Nephron progenitor cell (in vitro differentiated cells): ENCODE measurements at regions not wholly inside any gene's neighbourhood (a gene's known extent, or its start where the extent isn't known, plus 50 kb on each side); places are given as distances from the start of the nearest gene placed in this dataset.

Experiments used
- DNase-seq: peaks from one replicate; pipeline ENCODE4 v3.0.0; 2021
- H3K27ac Mint-ChIP-seq: 2 replicates; pipeline ENCODE4 v1.8.0; 2021; ENCODE audit warnings: mild to moderate bottlenecking, moderate library complexity, mixed read lengths
- H3K27me3 Mint-ChIP-seq: 2 replicates; pipeline ENCODE4 v1.8.0; 2021; ENCODE audit warnings: mild to moderate bottlenecking, low read depth, mixed read lengths; ENCODE audit not compliant: poor library complexity
- H3K36me3 Mint-ChIP-seq: 2 replicates; pipeline ENCODE4 v1.8.0; 2021; ENCODE audit warnings: low read depth, mixed read lengths
- H3K4me1 Mint-ChIP-seq: 2 replicates; pipeline ENCODE4 v1.8.0; 2021; ENCODE audit warnings: mixed read lengths
- H3K4me3 Mint-ChIP-seq: 2 replicates; pipeline ENCODE4 v1.8.0; 2021; ENCODE audit warnings: mild to moderate bottlenecking, moderate library complexity, mixed read lengths
- H3K9me3 Mint-ChIP-seq: 2 replicates; pipeline ENCODE4 v1.8.0; 2021; ENCODE audit warnings: mild to moderate bottlenecking, moderate library complexity, mixed read lengths
- TF ChIP-seq, protein P1 (sequence below): fragments of 200-600 bp; sonication (generic); IDR thresholded peaks from 2 replicates; pipeline ENCODE4 v1.5.0; 2021; ENCODE audit warnings: antibody characterized with exemption

DNA sequence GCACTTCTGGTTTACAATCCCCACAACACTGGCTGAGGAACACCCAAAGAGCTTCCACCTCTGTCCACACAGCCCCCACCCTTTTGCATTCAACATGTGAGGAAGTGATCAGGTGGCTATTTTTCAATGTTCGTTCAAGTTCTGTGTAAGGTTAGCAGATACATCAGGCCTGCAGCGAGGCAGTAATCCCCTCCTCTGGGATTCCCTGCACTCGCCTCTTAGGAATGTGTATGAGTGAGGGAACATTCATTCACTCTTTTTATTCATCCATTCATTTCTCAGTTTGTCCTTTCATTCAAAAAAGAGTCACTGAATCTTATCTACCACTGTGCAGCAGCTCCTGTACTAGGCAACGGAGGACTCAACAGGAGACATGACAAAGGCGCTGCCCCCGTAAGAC, 236.4 kb upstream of the PRDM1 start:
- Mint-ChIP-seq H3K36me3 (no peaks in the 10 kb centered on the region), H3K9me3 (peaks cover 8% of the 10 kb centered on the region)

DNA sequence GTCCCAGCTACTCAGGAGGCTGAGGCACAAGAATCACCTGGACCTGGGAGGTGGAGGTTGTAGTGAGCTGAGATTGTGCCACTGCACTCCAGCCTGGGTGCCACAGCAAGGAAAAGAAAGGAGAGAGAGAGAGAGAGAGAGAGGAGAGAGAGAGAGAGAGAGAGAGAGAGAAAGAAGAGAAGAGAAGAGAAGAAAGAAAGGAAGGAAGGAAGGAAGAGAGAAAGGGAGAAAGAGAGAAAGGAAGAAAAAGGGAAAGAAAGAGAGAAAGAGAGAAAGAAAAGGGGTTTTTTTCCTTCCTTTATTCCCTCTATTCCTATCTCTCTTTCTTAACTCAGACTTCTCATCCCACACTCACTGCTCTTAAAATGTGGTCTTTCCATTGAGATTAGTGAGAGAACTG, 238.7 kb upstream of the PRDM1 start:
- peaks cover 4% of the 10 kb centered on the region for H3K9me3 Mint-ChIP-seq
- no peaks in the 10 kb centered on the region for H3K36me3 Mint-ChIP-seq
- H3K4me3 Mint-ChIP-seq, result no peak overlapping the region
- no peak for DNase-seq
- H3K4me1 Mint-ChIP-seq, result peaks cover 25% of the 10 kb centered on the region
- H3K27ac Mint-ChIP-seq, result no peak overlapping the region
- H3K27me3 Mint-ChIP-seq, result no peaks in the 10 kb centered on the region
- TF ChIP-seq, protein P1, sequence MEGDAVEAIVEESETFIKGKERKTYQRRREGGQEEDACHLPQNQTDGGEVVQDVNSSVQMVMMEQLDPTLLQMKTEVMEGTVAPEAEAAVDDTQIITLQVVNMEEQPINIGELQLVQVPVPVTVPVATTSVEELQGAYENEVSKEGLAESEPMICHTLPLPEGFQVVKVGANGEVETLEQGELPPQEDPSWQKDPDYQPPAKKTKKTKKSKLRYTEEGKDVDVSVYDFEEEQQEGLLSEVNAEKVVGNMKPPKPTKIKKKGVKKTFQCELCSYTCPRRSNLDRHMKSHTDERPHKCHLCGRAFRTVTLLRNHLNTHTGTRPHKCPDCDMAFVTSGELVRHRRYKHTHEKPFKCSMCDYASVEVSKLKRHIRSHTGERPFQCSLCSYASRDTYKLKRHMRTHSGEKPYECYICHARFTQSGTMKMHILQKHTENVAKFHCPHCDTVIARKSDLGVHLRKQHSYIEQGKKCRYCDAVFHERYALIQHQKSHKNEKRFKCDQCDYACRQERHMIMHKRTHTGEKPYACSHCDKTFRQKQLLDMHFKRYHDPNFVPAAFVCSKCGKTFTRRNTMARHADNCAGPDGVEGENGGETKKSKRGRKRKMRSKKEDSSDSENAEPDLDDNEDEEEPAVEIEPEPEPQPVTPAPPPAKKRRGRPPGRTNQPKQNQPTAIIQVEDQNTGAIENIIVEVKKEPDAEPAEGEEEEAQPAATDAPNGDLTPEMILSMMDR, result no peak

More for the DNA sequence above, 236.4 kb upstream of the PRDM1 start:
- Mint-ChIP-seq H3K27ac (no peak overlapping the region), H3K4me3 (no peak overlapping the region), H3K27me3 (no peaks in the 10 kb centered on the region), H3K4me1 (peaks cover 25% of the 10 kb centered on the region)
- DNase-seq, result no peak
- TF ChIP-seq, protein P1, result no peak

DNA sequence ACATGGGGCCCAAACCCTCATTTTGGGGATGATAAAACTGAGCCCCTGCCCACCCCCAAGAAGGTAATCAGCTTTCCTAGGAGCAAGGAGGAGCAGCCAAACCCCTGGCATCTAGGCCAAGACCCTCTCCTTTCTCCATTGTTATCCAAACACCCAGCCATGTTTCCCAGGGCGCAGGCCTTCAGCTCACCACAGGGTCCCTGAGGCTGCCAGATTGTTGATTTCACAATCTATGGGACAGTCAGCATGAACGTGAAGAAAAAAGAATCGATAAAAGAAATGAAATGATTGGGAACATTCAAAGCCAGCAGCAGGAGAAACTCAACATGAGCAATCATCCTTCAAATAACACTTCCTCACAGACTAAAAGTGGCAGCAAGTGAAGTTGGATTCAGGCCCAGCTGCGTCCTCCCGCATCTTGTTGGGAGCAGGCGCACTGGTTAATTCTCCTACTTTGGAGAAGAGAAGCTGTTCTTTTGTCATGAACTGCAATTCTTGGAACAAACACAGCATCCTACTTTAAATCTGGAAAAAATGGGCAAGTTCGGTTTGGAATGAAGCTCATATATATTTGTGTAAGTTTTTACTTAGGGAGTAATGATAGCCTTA, 241.8 kb upstream of the PRDM1 start:
- peaks cover 3% of the 10 kb centered on the region for H3K9me3 Mint-ChIP-seq
- DNase-seq, result no peak
- TF ChIP-seq, protein P1, result no peak
- no peaks in the 10 kb centered on the region for H3K27me3 Mint-ChIP-seq
- peaks cover under 1% of the 10 kb centered on the region for H3K4me1 Mint-ChIP-seq
- no peaks in the 10 kb centered on the region for H3K36me3 Mint-ChIP-seq
- H3K4me3 Mint-ChIP-seq, result no peak overlapping the region
- no peak overlapping the region for H3K27ac Mint-ChIP-seq

DNA sequence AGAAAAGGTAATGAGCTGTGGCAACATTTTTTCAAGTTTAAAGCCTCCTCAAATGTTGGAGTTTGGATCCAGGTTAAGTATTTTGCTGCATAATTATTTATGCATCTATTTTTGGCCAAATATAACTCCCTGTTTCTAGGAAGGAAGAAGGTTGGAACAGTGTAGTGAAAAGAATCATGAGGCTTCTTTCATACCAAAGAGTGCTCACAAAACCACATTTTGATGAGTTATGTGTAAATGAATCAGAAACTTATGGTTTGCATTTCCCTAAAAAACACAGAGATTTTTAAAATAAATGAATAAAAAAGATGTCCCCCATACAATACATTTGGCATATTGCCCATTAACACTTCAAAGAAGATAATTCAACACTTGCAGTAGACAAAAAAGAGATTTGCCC, 246.9 kb upstream of the PRDM1 start:
- Mint-ChIP-seq H3K4me3 (no peak overlapping the region), H3K36me3 (no peaks in the 10 kb centered on the region), H3K4me1 (peaks cover 35% of the 10 kb centered on the region), H3K9me3 (peaks cover 3% of the 10 kb centered on the region), H3K27ac (no peak overlapping the region), H3K27me3 (no peaks in the 10 kb centered on the region)
- no peak for DNase-seq
- TF ChIP-seq, protein P1, result no peak

DNA sequence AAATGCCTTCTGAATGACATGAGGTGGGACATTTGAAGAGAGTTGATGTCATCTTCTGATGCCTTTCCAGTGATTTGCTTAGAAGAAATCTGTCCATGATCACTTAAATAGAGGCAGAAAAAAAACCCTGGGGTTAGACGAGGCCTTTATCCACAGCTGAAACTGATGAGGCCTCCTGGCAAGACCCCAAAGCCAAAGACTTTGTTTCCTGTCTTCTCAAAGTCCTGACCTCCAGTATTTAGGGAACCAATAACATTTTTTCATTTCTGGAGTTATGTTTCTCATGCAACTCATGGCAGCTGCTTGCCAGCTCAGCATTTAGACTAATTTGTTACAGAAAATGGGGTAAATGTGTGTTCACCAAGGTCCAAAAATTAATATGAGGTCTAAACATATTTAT, 248.0 kb upstream of the PRDM1 start:
- no peak for DNase-seq
- Mint-ChIP-seq H3K27me3 (no peaks in the 10 kb centered on the region), H3K4me3 (no peak overlapping the region), H3K36me3 (no peaks in the 10 kb centered on the region), H3K27ac (no peak overlapping the region), H3K4me1 (peaks cover 41% of the 10 kb centered on the region), H3K9me3 (peaks cover 3% of the 10 kb centered on the region)
- TF ChIP-seq, protein P1, result no peak

DNA sequence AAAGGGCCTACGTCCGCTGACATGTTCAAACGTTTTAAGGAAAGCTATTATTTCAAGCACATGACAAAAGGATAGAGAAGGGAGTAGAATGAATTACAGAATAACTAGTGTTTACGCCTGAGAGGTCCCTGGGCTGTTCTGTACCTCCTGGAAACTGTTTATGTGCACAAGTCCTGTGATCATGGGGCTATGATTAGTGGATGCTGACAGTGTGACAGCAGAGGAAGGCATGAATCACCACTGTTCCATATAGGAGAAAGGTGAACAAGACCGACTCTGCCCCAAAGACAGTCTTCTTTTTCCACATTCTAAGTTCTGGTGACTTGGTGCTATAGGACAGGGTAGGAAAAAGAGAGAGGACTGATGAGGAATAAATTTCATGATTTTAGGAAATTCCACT, 249.2 kb upstream of the PRDM1 start:
- peaks cover 51% of the 10 kb centered on the region for H3K4me1 Mint-ChIP-seq
- peak overlapping the region; percentile 43 for H3K27ac Mint-ChIP-seq
- TF ChIP-seq, protein P1, result no peak

More for the DNA sequence above, 249.2 kb upstream of the PRDM1 start:
- Mint-ChIP-seq H3K4me3 (no peak overlapping the region), H3K36me3 (no peaks in the 10 kb centered on the region), H3K27me3 (no peaks in the 10 kb centered on the region), H3K9me3 (peaks cover 3% of the 10 kb centered on the region)
- DNase-seq, result no peak
